ENCODE measurements at regions not wholly inside any gene's neighbourhood (a gene's known extent, or its start where the extent isn't known, plus 50 kb on each side); places are given as distances from the start of the nearest gene placed in this dataset.

GRCh38 chr3:86519819-86520218 lies 471.1 kb downstream of the VGLL3 start:
- no peaks in the 10 kb centered on the region for H3K4me1 ChIP-seq
- DNase-seq, result no peak

DNA sequence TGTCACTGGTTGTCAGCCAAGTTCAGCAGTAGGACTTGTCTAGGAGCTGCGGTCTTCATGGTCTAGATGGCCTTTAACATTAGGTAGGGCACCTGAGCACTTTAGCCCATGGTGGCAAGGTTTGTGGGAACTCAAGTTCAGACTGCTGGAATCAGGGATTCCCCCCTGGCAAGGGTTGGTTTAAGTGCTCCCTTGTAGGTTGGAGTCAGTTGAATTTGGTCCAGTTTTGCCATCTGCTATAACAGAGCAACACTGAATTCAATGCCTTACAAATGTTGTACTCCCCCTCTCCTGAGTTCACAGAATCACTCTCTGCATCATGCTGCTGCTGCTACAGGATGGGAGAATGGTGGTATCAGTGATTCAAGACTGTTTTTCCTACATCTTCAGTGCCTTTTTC lies 509.3 kb downstream of the VGLL3 start:
- Histone ChIP-seq H3K9me3 (no peaks in the 10 kb centered on the region), H3K27ac (no peak overlapping the region), H3K36me3 (no peaks in the 10 kb centered on the region), H3K27me3 (no peaks in the 10 kb centered on the region), H3K4me1 (no peaks in the 10 kb centered on the region), H3K4me3 (no peak overlapping the region)
- no peak for DNase-seq
- TF ChIP-seq CTCF (IDR thresholded peaks at IDR 0.05), result no peak
- no peak for TF ChIP-seq POLR2A (IDR thresholded peaks at IDR 0.05)
- intact Hi-C loops (cut with DNase I; ENCODE audit: low total_unique reads), result no loop called here

More at GRCh38 chr3:86519819-86520218, 471.1 kb downstream of the VGLL3 start:
- intact Hi-C loops (cut with DNase I; ENCODE audit: low total_unique reads), result no loop called here
- Histone ChIP-seq H3K4me3 (no peak overlapping the region), H3K27ac (no peak overlapping the region), H3K9me3 (no peaks in the 10 kb centered on the region), H3K27me3 (no peaks in the 10 kb centered on the region), H3K36me3 (no peaks in the 10 kb centered on the region)
- TF ChIP-seq CTCF (IDR thresholded peaks at IDR 0.05), result no peak
- TF ChIP-seq POLR2A (IDR thresholded peaks at IDR 0.05), result no peak

GRCh38 chr3:86481031-86481430 lies 509.9 kb downstream of the VGLL3 start:
- Histone ChIP-seq H3K4me3 (no peak overlapping the region), H3K27ac (no peak overlapping the region), H3K36me3 (no peaks in the 10 kb centered on the region), H3K27me3 (no peaks in the 10 kb centered on the region), H3K9me3 (no peaks in the 10 kb centered on the region), H3K4me1 (no peaks in the 10 kb centered on the region)
- TF ChIP-seq POLR2A (IDR thresholded peaks at IDR 0.05) (no peak), CTCF (IDR thresholded peaks at IDR 0.05) (no peak)
- no peak for DNase-seq
- intact Hi-C loops (cut with DNase I; ENCODE audit: low total_unique reads), result no loop called here

DNA sequence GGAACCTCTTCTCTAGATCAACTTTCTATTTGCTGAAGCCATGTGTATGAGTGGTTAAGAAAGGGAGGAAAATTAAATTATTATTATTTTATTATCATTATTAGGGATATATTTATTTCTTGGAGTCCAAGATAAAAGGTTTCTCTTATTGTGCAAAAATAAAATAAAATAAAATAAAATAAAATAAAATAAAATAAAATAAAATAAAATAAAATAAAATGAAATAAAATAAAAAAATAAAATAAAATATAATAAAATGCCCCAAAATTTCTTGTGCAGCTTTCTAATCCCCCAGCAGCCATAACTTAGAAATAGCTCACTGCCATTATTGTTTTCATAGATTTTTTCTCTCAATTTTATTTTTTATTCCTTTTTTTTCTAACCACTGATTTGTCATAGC lies 526.8 kb downstream of the VGLL3 start:
- intact Hi-C loops (cut with DNase I; ENCODE audit: low total_unique reads), result no loop called here
- H3K4me3 ChIP-seq, result no peak overlapping the region
- no peaks in the 10 kb centered on the region for H3K9me3 ChIP-seq
- no peaks in the 10 kb centered on the region for H3K4me1 ChIP-seq
- no peak for DNase-seq
- no peaks in the 10 kb centered on the region for H3K27me3 ChIP-seq
- H3K27ac ChIP-seq, result no peak overlapping the region
- TF ChIP-seq POLR2A (IDR thresholded peaks at IDR 0.05) (no peak), CTCF (IDR thresholded peaks at IDR 0.05) (no peak)
- H3K36me3 ChIP-seq, result no peaks in the 10 kb centered on the region

GRCh38 chr3:86451749-86452148 lies 539.2 kb downstream of the VGLL3 start:
- no peak overlapping the region for H3K4me3 ChIP-seq
- TF ChIP-seq POLR2A (IDR thresholded peaks at IDR 0.05) (no peak), CTCF (IDR thresholded peaks at IDR 0.05) (no peak)
- H3K27ac ChIP-seq, result no peak overlapping the region
- H3K27me3 ChIP-seq, result no peaks in the 10 kb centered on the region
- intact Hi-C loops (cut with DNase I; ENCODE audit: low total_unique reads), result no loop called here
- no peaks in the 10 kb centered on the region for H3K4me1 ChIP-seq
- no peaks in the 10 kb centered on the region for H3K36me3 ChIP-seq
- no peaks in the 10 kb centered on the region for H3K9me3 ChIP-seq
- DNase-seq, result no peak

Measured in uterus (tissue), 3 donors.